Epidermal melanocyte (primary cell): ENCODE measurements at regions not wholly inside any gene's neighbourhood (a gene's known extent, or its start where the extent isn't known, plus 50 kb on each side); places are given as distances from the start of the nearest gene placed in this dataset.

Experiments
- DNase-seq: peaks from one replicate; pipeline ENCODE4 v3.0.0; 2011; ENCODE audit warnings: low spot score; ENCODE audit not compliant: insufficient read length

DNA sequence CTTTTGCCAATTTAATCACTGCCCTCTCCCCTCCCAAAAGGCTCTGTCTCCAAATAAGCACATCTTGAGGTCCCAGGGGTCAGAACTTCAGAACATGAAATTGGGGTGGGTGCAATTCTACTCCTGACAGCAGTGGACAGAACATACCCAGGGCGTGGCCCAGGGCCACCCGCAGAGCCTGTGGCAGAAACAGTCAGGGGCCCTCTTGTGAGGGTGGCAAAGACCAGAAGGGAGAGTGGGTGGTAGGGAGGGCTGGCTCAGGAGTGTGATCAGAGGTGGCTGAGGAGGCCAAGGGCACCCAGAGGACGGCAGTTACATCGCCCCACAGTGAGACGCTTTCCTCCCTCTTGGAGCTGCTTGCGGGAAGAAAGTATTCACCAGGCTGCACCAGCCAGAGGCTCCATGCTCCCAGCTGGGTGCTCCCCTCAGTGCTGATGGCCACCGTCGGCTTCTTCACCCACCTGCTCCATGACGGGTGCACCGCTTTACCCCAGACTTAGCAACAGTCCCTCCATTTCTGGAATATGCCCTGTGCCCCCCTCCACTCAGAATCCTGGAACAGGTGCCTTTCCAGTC is 1388.0 kb downstream of the BRD1 start:
- no peak for DNase-seq

DNA sequence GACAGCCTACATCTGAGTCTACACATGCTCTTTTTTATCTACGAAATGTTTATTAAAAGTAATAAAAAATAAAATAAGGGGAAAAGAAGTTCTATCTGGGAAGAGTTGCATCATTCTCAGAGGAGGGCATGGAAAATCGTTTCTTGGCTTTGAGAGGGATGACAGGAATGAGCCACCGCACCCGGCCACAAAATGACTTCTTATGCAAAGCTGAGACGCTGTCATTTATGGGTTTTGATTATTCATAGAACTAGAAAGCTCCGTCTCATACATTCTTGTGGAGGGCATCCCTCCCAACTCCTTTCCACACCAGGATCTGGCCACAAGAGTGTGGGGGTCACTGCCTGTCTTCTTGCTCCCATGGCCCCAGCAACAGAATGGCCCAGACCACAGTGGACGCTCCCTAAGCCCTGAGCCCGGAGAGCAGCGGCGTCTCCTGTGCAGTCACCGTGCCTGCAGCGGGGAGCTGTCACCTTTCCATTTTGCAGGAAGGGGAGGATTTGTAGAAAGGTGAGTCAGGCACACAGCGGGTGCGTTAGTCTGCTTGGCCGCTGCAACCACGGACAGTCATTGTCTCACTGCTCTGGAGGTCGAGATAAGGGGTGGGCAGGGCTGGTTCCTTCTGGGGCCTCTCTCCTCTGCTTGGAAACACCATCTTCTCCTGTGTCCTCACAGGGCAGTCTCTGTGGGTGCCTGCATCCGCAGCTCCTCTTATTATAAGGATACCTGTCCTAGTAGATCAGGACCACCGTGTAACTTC is 1388.7 kb downstream of the BRD1 start:
- no peak for DNase-seq

DNA sequence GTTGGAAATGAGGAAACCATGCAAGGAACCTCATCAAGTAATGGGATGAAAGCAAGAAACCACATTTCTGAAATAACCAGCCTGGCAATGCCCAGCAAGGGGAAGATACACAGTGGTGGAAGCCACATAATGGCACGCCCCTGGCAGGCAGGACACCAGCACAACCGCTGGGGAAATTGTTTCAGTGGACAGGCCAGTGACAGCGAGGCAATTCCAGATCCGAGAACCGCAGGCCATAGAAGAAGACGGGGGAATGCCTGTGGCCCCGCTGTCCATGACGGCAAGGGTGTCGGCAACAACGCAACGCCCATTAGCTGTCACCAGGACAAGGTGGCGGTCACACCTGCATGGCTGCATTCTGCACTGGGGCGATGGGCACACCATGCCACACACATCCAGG is 1389.6 kb downstream of the BRD1 start:
- DNase-seq = no peak

DNA sequence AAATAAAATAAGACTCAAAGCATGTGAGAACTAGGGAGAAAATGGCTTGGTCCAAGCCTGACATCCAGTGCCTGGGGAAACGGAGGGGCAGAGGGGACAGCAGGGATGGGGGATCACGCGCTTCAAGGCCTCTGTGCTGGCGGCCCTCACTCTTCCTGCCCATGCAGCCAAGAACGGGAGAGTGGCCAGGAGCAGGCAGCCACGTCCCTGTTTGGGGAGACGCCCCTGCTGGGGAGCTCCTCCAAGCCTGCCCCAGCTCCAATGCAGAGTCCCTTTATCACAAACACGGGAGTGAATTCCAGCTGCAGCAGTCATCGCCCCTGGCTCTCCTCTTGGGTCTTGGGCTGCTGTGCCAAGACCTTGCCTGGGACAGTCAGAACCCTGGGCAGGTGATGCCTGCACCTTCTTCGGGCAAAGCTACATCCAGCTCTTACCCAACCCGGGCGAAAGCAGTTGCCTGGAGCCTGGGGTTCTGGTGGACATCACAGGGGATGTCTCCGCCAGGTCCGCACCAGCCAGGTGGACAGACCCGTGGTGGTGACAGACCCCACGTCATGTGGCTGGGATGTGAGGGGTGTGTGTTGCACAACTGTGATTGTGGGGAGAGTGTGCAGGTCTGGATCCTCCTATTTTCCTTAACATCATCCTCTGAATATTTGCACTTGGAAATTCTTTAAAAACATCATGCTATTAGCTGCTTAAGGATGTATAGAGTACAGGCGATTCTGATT is 1391.3 kb downstream of the BRD1 start:
- no peak for DNase-seq

DNA sequence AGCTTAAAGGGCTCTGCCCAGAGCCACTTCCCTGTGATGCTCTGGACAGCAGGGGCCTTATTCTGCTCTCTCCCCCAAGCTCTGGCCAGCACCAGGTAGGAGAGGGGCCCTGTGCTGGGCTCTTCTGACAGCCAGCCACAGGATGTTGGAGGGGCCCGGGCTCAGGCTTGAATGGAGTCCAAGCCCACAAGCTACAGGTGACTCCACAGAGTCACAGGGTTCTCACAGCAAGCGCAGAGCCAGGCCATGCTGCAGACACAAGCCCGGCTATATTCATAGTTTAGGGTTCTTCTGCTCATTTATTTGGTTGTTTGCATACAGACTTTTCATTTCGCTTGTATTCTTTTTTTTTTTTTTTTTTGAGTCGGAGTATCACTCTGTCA is 1392.8 kb downstream of the BRD1 start:
- no peak for DNase-seq

DNA sequence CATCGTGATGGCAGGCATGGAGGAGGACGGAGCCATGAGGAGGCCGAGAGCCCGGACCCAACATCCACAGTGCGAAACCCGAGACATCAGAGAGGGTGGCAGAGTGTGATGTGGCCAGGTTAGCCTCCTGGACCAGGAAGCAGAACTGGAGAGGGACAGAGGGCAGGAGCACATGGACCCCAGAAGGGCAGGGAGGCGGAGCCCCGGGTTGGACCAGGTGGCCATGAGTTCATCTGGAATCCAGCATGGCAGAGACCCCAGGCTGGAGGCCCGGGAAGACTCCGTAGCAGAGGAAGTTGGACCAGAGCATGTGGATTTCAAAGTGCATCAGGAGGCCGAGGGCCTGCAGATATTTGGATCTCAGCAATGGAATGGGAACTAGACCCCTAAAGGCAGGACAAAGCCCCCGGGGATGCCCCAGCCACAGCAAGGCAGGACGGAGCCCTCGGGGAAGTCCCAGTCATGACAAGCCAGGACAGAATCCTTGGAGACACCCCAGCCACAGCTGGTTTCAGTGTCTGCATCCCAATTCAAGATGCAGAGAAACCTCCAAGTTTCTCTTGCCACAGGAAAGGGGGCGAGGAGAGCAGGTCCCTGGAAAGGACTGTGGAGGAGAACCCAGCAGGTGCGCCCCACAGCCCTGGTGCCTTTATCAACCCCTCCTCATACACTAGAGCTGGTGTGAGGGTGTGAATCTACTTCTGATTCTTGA is 1393.4 kb downstream of the BRD1 start:
- DNase-seq = no peak

DNA sequence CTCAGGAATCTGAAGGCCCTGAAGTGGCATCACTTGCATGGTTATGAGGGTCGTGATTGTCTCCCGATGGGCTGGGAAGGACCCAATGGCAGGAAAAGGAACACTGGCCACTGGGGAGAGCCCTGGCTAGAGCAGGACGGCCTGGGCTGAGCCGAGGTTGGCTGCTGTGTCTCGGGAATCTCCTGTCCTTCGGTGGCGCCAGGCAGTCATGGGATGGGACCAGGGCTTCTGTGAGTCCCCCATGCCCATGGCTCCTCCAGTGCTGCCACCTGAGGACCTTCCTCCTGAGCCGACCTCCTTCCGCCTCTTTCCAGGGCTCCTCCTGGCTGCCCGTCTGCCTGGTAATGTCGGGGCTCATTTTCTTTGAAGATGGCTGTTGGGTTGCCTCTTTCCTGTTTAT is 1394.0 kb downstream of the BRD1 start:
- no peak for DNase-seq

DNA sequence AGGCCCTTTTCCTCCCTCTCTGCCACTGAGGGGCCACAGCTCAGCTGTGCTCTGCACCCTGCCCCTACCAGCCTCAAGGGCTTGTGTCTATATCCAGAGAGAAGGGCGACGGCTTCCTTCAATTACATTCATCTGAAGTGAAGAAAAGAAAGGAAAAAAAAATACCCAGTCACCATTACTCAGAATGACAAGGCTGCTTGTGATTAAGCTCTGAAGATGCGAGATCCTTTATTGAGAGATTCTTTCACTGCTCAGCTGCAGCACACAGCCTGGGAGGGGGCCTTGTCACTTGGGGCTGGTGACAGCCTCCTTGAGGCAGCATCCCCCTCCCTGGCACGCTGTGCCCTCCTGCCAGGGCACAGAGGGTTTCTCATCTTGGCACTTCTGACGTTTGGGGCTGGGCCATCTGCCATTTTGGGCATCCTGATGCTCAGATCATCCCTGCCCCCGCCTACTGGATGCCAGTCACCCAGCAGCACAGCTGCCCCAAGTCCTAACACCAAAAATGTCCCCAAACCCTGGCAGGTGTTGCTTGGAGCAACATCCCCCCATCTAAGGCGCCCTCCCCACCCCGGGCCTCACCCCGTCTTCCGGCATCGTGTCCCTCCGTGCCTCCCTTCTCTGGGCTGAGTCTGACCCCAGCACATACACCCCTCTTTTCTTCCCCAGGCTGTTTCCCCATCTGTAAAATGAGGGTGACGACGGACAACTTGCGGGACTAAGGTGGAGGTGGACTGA is 1394.7 kb downstream of the BRD1 start:
- no peak for DNase-seq

DNA sequence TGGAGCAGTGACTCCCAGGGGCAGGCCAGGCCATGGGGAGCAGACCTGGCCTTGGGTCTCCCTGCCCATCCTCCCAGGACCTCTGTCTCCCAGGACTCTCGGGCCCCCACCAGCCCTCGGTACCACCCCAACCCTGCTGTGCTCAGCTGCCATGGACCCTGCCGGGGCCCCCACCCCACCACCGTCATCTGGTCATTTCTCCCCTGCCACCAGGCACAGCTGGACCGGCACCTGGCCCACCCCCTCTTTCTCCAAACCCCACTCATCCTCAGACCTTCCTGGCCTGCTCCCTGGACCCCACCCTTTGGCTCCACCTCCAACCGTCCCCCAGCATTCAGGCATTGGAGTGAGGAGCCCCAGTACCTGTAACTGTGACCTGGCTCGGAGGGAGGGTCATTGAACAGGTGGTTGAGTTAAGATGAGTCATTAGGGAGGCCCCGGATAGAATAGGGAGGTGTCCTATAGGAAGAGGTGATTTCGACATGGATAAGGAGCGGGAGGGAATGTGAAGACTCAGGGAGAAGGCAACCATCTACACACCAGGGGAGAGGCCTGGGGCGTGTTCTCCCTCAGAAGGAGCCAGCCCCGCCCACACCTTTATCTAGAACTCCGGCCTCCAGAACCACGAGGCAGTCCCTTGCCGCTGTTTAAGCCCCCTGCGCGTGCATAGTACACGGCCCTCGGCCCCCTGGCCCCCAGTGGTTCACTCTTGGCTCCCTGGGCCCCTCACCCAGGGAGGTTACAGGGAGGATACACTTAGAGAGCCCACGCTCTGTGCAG is 1395.9 kb downstream of the BRD1 start:
- DNase-seq = no peak

DNA sequence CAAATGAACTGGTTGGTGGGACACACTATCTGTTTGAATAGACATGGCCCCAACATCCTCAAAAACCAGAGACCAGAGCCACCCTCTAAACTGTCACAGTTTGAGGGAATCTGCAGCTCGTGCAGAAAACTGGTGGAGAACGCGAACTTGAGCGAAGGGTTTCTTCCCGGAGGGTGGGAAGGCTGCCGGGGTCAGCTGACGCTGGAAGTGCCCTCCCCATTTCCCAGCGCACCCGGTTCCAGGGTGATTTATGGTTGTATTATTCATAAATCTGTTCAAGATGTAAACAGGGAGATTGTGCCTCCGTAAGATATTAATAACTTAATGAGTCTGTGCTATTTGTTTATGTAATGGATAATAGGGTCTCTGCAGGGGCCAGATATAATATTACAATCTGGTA is 1396.7 kb downstream of the BRD1 start:
- no peak for DNase-seq

DNA sequence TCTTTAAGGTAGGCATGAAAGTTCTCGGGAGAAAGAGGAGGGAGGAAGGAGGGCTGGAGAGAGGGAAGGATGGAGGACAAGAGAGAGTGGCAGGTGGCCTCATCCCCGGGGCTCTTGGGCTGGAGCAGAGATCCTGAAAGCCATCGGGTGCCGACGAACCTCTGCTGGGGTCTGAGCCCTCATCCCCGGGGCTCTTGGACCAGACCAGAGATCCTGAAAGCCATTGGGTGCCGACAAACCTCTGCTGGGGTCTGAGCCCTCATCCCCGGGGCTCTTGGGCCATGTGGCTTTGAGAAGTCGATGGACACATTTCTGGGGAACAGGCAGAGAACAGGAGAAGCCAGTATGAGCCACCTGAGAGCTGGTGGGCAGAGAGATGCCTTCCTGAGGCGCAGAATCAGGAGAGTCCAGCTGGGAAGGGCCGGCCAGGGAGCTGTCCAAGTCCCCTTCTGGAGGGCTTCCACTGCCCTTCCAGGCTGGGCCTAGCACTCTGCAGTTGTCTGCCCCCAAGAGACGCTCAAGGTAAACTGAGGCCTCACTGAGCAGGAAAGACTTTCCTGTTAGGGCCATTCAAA is 1398.1 kb downstream of the BRD1 start:
- no peak for DNase-seq

DNA sequence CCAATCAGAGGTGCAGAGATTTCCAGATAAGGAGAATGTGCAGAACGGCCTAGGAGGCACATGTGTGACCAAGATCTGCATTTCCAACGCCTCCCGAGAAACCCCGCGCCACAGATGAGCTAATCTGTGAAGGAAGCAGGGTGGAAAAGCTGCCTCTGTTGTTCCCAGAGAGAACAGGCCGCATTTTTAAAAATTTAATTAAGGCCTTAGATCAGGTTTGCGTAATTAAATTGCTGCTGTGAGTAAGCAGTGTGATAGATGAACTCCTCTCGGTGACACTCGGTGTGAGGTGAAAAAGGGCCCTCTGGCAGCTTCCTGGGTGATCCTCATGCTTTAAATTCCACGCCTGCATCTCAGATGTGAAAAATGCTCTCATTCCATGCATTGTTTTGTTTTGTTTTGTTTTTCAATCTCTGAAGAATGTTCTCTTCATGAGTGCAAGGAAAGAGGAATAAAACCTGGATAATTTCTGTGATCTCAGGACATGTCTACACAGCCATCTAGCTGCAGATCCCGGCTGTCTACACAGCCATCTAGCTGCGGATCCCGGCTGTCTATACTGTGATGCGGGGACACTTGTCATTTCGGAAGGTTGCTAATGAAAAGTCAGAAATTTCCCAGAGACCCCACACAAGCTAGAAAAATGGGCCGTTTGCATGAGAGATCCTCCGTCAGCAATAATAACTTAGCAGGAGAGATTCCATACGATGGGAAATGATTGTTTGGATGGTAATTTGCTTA is 1398.9 kb downstream of the BRD1 start:
- no peak for DNase-seq

DNA sequence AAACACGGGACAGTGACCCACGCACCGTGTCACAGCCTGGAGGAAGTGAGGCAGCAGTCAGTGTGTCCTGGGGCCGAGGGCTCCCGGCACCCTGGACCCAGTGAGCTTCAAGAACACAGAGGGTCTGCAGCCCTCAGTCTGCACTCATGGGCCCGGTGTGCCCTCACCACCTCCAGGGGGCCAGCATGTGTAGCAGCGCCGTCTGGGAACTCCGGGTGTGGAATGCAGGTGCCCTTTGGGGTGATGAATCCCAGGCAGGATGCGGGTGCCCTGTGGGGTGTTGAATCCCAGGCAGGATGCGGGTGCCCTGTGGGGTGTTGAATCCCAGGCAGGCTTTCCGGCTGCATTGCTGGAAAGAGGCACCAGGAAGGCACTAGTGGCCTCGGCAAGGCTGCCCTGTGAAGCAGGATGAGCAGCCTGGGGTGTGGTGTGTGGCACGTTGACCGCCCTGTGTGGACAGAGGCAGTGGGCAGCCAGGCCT is 1399.9 kb downstream of the BRD1 start:
- DNase-seq = no peak

DNA sequence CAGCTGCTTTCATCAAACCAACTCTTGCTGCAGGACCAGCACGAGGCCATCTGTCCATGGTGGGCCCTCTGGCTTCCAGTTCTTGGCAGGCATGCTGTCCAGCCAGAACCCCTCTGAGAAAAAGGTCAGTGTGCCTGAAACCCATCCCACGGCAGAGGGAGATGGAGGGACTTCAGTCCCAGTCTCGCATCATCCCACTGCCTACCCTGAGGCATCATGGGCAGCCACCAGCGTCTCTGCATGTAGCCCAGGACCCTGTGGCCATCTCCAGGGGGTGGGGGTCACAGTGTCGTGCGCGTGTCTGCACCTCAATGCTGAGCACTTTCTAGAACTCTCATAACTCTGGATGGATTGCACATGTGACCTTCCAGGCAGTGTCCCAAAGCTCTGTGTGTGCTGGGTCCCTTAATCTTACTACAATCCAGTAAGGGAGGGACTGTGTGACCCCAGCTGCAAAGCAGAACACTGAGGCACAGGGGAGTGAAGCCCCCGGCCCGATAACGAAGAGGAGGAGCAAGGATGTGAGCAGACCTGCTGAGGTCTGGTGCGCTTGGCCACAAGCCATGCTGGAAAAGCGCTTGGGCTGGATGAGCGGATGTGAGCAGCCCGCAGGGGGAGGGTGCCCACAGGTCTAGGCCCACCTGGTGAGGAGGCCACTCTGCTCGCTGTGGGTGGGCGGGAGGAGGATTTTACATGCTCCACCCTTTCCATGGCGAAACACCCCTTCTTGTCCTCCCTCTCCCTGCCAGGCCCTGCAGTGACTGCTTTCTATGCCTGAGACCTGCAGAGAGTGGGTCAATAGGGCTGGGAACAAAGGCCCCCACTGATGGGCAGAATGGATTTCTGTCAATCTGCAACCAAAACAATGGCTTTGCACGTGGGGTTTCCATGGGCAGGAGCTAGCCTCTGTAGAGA is 1401.0 kb downstream of the BRD1 start:
- DNase-seq = no peak

DNA sequence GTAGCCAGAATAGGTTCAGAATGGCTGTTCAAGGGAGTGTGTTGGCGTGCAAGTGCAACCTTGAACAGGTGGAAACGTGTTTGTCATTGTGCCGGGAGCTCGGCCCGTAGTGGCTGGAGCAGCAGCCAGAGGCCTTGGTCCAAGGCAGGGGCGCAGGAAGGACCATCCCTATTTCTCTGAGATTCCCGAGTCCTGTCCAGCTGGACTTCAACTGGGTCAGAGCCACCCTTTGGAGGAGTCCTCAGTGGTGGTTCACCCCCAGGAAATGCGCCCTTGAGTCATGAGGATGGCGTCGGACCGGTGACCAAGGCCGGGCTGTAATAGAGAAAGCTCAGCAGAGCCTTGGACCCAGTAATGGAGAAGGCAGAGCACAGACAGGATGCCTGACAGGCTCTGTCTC is 1402.0 kb downstream of the BRD1 start:
- no peak for DNase-seq

DNA sequence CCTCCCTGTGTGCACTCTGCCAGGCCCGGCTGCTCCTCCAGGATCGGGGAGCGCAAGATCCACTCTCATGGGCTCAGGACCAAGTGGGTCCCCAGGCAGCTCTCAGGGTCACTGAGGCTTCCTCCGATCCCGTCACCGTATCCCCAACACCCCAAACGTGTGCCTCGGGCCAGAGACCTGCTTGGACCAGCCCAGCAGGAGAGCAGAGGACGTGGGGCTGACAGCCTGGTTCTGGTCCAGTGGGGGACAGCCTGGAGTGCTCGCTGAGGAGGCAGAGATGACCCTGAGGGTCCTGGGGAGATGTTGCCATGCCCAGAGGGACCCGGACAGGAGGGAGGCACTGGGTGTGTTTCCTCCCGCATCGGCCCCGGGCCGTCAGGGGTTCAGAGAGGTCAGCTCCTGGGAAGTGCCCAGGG is 1402.6 kb downstream of the BRD1 start:
- no peak for DNase-seq

DNA sequence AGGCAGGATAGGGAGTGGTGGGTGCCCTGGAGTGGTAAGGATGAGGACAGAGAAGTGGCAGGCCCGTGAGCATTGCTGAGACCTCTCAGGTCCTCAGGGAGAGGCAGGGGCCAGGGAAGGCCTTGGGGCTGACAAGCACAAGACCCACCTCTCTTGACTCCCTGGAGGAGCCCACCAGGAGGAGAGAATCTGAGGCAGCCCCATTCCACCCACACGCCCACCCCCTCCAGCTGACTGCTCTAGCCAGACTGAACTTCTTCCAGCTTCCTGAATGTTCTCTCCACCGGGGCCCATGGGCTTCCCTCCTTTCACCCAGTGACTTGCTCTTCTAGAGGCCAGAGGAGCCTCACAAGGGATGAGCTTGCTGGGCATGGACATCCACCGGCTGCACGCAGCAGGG is 1403.0 kb downstream of the BRD1 start:
- no peak for DNase-seq

DNA sequence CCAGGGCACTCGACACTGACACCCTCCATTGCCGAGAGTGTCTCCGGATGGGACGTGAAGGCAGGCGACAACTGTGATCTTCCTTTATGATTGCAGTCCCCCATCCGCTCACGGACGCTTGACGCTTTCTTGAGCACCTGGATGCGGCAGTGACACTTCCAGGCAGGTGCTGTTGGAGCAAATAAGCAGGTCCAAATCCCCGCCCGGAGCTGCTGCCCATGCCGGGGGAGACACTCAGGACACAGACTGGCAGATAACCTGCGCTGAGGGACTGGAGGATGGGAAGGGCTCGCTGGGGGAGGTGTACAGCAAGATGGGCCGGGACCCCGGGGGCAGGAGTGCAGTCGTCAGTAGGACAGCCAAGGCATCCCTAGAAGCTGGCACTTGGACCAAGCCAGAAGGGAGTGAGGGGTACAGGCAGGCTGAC is 1403.5 kb downstream of the BRD1 start:
- no peak for DNase-seq
